HG02852 (cell line): ENCODE measurements at regions not wholly inside any gene's neighbourhood (a gene's known extent, or its start where the extent isn't known, plus 50 kb on each side); places are given as distances from the start of the nearest gene placed in this dataset.
"Not testable (repeated sequence)": the region's sequence is repeated elsewhere in the genome, so short reads cannot be mapped to it uniquely, and the experiment has no call there.

ENCODE experiments used
- ATAC-seq: cut with Tn5 transposase; IDR thresholded peaks from one replicate; pipeline ENCODE4 v1.9.1; 2021; ENCODE audit warnings: mild to moderate bottlenecking, moderate library complexity; ENCODE audit not compliant: unreplicated experiment

- ATAC-seq: no peak
Observed at GRCh38 chr12:25788707-25789442, 169.6 kb upstream of the RASSF8 start.

DNA sequence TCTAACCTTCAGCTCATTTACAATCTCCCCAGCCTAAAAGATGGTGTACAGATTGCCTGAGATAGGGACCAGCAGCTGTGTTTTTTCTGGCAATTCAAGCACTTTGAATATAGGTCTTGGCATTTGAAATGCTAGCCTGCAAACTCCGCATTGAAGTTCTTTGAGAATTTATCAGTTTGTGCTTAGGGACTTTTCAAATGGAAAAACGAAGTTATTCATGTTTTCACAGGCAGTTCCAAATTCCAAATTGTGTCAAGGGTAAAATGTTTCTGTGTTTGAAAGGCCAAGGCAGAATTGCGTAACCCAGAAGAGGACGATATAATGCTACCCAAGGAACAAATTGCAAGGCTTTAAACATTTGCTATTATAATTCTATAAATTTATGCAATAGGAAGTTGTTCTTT, 168.9 kb upstream of the RASSF8 start:
- no peak for ATAC-seq

GRCh38 chr12:25792031-25792430, 166.5 kb upstream of the RASSF8 start:
- no peak for ATAC-seq

- ATAC-seq: no peak
Observed at GRCh38 chr12:25793196-25793595, 165.3 kb upstream of the RASSF8 start.

DNA sequence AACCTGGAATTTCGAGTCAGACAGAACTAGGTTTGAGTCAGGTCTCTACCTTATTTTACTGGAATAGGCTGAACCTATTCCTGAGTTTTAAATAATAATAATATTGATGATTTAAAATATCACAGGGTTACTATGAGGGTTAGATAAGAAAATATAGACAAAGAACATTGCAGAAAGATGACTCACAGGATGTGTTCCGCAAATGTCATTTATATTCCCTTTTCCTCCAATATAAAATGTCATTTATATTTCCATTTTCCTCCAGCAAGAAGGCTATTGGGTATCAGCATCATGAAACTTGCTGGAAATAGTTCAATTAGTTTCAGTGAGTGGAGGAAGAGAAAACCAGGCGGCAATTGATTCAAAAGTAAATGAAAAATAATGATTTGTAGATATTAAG, 163.9 kb upstream of the RASSF8 start:
- ATAC-seq: no peak

DNA sequence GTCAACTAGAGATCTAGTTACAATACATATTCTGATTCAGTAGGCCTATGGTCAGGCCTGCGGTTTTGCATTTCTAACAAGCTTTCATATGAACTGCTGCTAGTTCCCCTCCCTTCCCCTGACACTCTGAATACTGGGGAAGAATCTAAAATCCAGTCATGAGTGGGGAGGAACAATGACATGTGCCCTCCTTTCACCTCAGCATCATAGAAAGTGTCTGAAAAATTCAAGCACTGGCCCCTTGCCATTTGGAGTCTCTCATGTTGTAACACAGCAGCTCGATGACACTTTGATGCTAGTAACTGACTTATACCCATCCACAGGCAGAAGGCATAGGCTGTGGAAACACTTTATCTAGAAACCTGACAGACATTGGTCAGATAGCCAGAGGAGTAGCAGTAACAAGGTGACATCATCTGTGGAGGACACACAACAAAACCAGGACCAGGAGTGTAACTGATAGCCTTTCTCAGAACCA, 161.9 kb upstream of the RASSF8 start:
- no peak for ATAC-seq

DNA sequence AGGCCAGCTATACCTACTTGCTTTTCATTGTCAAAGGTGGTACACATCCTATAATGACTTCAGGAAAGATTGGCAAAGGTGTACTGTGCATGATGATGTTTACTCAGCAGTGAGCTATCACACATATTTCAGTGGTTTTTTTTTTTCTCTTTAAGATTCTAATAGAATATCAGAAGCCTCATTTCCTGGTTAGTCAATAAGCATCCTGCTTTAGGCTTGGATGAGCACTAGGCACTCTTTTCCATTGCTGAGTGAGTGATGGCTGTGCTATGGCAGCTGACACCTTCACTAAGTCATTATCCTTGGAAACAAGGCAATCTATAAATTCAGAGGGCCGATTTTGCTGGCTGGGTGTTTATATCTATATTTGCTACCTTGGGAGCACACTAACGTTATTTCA, 161.1 kb upstream of the RASSF8 start:
- ATAC-seq: no peak

- no peak for ATAC-seq
Observed at GRCh38 chr12:25797949-25798348, 160.5 kb upstream of the RASSF8 start.

- no peak for ATAC-seq
Observed at GRCh38 chr12:25800101-25800500, 158.4 kb upstream of the RASSF8 start.

DNA sequence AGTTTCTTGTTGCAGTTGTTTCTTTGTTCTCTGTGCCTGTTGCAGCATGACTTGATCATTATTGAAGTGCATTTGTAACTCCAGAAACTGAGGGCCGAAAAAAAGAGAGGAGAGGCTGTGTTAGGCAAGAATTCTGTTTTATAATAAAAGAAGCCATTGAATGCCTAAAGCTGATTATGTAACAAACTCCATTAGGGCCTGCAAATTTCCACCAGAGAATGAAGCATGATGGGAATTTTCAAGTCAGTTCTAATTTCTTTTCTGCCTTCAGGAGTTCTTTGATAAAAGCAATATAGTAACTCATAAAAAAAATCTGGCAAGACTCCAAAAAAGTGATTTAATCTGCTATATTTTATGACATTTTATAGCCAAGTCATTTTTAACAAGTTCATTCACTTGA, 156.7 kb upstream of the RASSF8 start:
- no peak for ATAC-seq

- ATAC-seq: no peak
Observed at GRCh38 chr12:25802143-25802542, 156.3 kb upstream of the RASSF8 start.

DNA sequence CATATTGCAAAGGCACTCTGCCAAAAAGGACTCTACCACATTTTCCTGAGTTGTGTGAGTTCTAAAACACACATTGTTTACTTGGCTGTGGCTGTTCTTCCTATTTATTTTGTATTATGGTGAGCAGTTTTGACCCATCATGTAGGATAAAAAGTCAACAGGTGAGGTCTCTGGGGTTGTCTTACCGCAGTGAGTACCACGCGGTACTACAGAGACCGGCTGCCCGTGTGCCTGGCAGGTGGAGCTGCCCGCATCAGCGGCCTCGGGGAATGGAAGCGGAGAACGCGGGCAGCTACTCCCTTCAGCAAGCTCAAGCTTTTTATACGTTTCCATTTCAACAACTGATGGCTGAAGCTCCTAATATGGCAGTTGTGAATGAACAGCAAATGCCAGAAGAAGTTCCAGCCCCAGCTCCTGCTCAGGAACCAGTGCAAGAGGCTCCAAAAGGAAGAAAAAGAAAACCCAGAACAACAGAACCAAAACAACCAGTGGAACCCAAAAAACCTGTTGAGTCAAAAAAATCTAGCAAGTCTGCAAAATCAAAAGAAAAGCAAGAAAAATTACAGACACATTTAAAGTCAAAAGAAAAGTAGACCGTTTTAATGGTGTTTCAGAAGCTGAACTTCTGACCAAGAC, 155.3 kb upstream of the RASSF8 start:
- ATAC-seq: not testable (repeated sequence)

DNA sequence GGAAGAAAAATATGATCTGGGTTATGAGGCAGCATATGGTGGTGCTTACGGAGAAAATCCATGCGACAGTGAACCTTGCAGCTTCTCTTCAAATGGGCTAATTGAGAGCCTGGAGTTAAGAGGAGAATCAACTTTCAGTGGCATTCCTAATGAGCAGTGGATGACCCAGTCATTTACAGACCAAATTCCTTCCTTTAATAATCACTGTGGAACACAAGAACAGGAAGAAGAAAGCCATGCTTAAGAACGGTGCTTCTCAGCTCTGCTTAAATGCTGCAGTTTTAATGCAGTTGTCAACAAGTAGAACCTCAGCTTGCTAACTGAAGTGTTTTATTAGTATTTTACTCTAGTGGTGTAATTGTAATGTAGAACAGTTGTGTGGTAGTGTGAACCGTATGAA, 154.2 kb upstream of the RASSF8 start:
- not testable (repeated sequence) for ATAC-seq

DNA sequence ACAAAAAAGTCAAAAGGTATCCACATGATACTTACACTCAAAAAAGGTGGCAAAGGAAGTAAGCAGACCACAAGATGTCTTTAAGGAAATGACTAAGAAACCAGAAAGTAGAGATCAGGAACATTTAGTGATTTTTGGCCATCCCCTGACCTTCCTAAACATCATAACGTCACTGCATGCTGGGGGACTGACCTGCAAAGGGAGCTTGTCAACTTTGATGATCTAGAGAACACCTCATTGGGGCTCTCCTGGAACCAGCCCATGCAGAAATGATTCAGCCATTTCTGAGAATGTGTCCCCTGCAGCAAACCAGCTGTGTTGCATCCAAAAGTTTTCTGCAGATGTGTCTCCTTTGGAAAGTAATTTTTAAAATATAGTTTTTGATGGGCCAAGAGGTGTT, 152.2 kb upstream of the RASSF8 start:
- no peak for ATAC-seq

- ATAC-seq: no peak
Observed at GRCh38 chr12:25808604-25809003, 149.9 kb upstream of the RASSF8 start.

GRCh38 chr12:25810683-25811082, 147.8 kb upstream of the RASSF8 start:
- ATAC-seq: no peak

DNA sequence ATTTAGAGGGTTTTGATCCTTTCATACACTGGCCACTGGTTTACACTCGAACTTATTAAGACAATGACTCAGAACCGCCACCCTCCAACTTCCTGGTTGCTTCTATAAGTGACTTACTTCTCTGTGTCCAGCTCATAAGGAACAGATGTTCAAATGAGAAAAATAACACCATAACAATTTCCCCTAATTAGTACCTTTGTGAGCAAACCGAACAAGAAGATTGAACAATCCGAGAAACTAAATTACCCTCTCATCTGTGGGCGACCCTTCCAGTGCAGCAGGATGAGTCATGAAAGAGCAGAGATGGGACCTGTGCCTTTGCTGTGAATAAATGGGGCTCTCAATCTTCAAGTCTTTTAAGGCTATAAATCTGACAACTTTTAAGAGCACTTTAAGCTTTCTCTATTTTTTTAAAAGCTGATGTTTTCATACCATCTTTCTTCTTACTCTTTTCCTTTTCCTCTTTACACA, 146.8 kb upstream of the RASSF8 start:
- ATAC-seq: peak; percentile 76

GRCh38 chr12:25812295-25812694, 146.2 kb upstream of the RASSF8 start:
- ATAC-seq: no peak

DNA sequence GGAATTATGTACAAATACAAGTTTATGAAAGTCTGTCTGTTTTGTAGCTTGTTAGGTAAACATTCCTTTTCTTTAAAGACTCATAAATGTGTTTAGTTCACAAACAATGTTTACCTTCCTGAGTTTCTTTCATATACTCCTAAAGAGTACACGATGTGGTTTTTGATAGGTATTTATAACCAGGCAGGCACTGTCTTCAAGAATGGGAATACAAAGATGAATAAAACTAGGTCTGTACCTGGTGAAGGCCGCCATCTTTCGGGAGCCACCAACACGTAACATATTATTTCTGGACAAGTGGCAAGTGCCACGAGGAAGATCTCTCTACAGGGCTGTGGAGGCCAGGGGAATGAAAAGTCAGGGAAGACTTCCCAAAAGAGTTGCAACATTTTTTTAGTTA, 144.6 kb upstream of the RASSF8 start:
- no peak for ATAC-seq

- no peak for ATAC-seq
Observed at GRCh38 chr12:25816637-25817036, 141.8 kb upstream of the RASSF8 start.

GRCh38 chr12:25817166-25817565, 141.3 kb upstream of the RASSF8 start:
- no peak for ATAC-seq

- no peak for ATAC-seq
Observed at GRCh38 chr12:25818596-25819390, 139.7 kb upstream of the RASSF8 start.
